GM21367 (cell line): ENCODE measurements at regions not wholly inside any gene's neighbourhood (a gene's known extent, or its start where the extent isn't known, plus 50 kb on each side); places are given as distances from the start of the nearest gene placed in this dataset.

Source experiments
- ATAC-seq: cut with Tn5 transposase; IDR thresholded peaks from one replicate; pipeline ENCODE4 v1.9.1; 2021; ENCODE audit not compliant: unreplicated experiment

- no peak for ATAC-seq
Measured at GRCh38 chr6:165961233-165961632, 206.4 kb downstream of the TBXT start.

- ATAC-seq, result no peak
Measured at GRCh38 chr6:165960695-165961094, 207.0 kb downstream of the TBXT start.

- no peak for ATAC-seq
Measured at GRCh38 chr6:165959627-165960026, 208.0 kb downstream of the TBXT start.

- ATAC-seq, result no peak
Measured at GRCh38 chr6:165956874-165957273, 210.8 kb downstream of the TBXT start.

- no peak for ATAC-seq
Measured at GRCh38 chr6:165952514-165952913, 215.1 kb downstream of the TBXT start.

- no peak for ATAC-seq
Measured at GRCh38 chr6:165950316-165950715, 217.3 kb downstream of the TBXT start.

GRCh38 chr6:165949324-165949723 lies 218.3 kb downstream of the TBXT start:
- no peak for ATAC-seq

- ATAC-seq, result no peak
Measured at GRCh38 chr6:165944002-165944466, 223.6 kb downstream of the TBXT start.

GRCh38 chr6:165941786-165942185 lies 225.9 kb downstream of the TBXT start:
- ATAC-seq, result no peak

- ATAC-seq, result no peak
Measured at GRCh38 chr6:165941249-165941775, 226.3 kb downstream of the TBXT start.

- ATAC-seq, result no peak
Measured at GRCh38 chr6:165940366-165940765, 227.3 kb downstream of the TBXT start.

GRCh38 chr6:165939601-165940290 lies 227.9 kb downstream of the TBXT start:
- ATAC-seq, result no peak

GRCh38 chr6:165939047-165939446 lies 228.6 kb downstream of the TBXT start:
- no peak for ATAC-seq

- ATAC-seq, result no peak
Measured at GRCh38 chr6:165937564-165938358, 229.9 kb downstream of the TBXT start.

- no peak for ATAC-seq
Measured at GRCh38 chr6:165936660-165937059, 231.0 kb downstream of the TBXT start.

GRCh38 chr6:165936096-165936495 lies 231.6 kb downstream of the TBXT start:
- no peak for ATAC-seq

- no peak for ATAC-seq
Measured at GRCh38 chr6:165931675-165932074, 236.0 kb downstream of the TBXT start.

- no peak for ATAC-seq
Measured at GRCh38 chr6:165930668-165931214, 236.9 kb downstream of the TBXT start.

- ATAC-seq, result no peak
Measured at GRCh38 chr6:165929607-165930006, 238.0 kb downstream of the TBXT start.

- no peak for ATAC-seq
Measured at GRCh38 chr6:165926378-165926777, 241.3 kb downstream of the TBXT start.

GRCh38 chr6:165925474-165926156 lies 242.0 kb downstream of the TBXT start:
- ATAC-seq, result no peak
